HG02973 (cell line): ENCODE measurements at regions not wholly inside any gene's neighbourhood (a gene's known extent, or its start where the extent isn't known, plus 50 kb on each side); places are given as distances from the start of the nearest gene placed in this dataset.
"Not testable (repeated sequence)": the region's sequence is repeated elsewhere in the genome, so short reads cannot be mapped to it uniquely, and the experiment has no call there.

Experiments used
- ATAC-seq: cut with Tn5 transposase; IDR thresholded peaks from one replicate; pipeline ENCODE4 v1.9.1; 2021; ENCODE audit warnings: moderate library complexity; ENCODE audit not compliant: unreplicated experiment

- ATAC-seq: no peak
Measured at GRCh38 chr7:29649028-29649716, 85.5 kb downstream of the PRR15 start.

- ATAC-seq: no peak
Measured at GRCh38 chr7:29649876-29650275, 86.2 kb downstream of the PRR15 start.

- no peak for ATAC-seq
Measured at GRCh38 chr7:29651477-29651876, 87.8 kb downstream of the PRR15 start.

- ATAC-seq: no peak
Measured at GRCh38 chr7:29652556-29652955, 88.9 kb downstream of the PRR15 start.

GRCh38 chr7:29654340-29654739 lies 90.7 kb downstream of the PRR15 start:
- not testable (repeated sequence) for ATAC-seq

- ATAC-seq: no peak
Measured at GRCh38 chr7:29657288-29657687, 93.7 kb downstream of the PRR15 start.

- no peak for ATAC-seq
Measured at GRCh38 chr7:29657856-29658255, 94.2 kb downstream of the PRR15 start.

GRCh38 chr7:29659213-29659612 lies 95.6 kb downstream of the PRR15 start:
- ATAC-seq: not testable (repeated sequence)

- not testable (repeated sequence) for ATAC-seq
Measured at GRCh38 chr7:29662899-29663298, 99.3 kb downstream of the PRR15 start.

GRCh38 chr7:29664999-29665398 lies 101.4 kb downstream of the PRR15 start:
- ATAC-seq: not testable (repeated sequence)

GRCh38 chr7:29667096-29667669 lies 103.5 kb downstream of the PRR15 start:
- ATAC-seq: not testable (repeated sequence)

- not testable (repeated sequence) for ATAC-seq
Measured at GRCh38 chr7:29671286-29671685, 107.7 kb downstream of the PRR15 start.

- not testable (repeated sequence) for ATAC-seq
Measured at GRCh38 chr7:29673635-29674034, 110.0 kb downstream of the PRR15 start.

GRCh38 chr7:29674626-29675025 lies 111.0 kb downstream of the PRR15 start:
- ATAC-seq: not testable (repeated sequence)

GRCh38 chr7:29677254-29677653 lies 113.6 kb downstream of the PRR15 start:
- ATAC-seq: not testable (repeated sequence)

- ATAC-seq: not testable (repeated sequence)
Measured at GRCh38 chr7:29679963-29680362, 116.3 kb downstream of the PRR15 start.

GRCh38 chr7:29680601-29681000 lies 117.0 kb downstream of the PRR15 start:
- not testable (repeated sequence) for ATAC-seq

GRCh38 chr7:29684151-29684786 lies 120.6 kb downstream of the PRR15 start:
- ATAC-seq: peak; percentile 23

GRCh38 chr7:29684787-29685650 lies 121.3 kb upstream of the WIPF3 start:
- peak; percentile 61 for ATAC-seq

GRCh38 chr7:29685651-29686271 lies 120.5 kb upstream of the WIPF3 start:
- ATAC-seq: not testable (repeated sequence)

GRCh38 chr7:29690510-29690909 lies 115.8 kb upstream of the WIPF3 start:
- ATAC-seq: not testable (repeated sequence)
